KMS-11 (cell line): ENCODE measurements at regions not wholly inside any gene's neighbourhood (a gene's known extent, or its start where the extent isn't known, plus 50 kb on each side); places are given as distances from the start of the nearest gene placed in this dataset.

Experiments
- H2AFZ ChIP-seq: fragments of 200-600 bp; sonication (generic); 2 replicates; pipeline ENCODE4 v1.6.1; 2016; ENCODE audit warnings: antibody characterized with exemption, mixed run types, low read depth
- H3K27ac ChIP-seq: fragments of 200-600 bp; sonication (generic); 2 replicates; pipeline ENCODE4 v1.6.1; 2016; ENCODE audit warnings: mild to moderate bottlenecking, mixed run types
- H3K27me3 ChIP-seq: fragments of 200-600 bp; sonication (generic); 2 replicates; pipeline ENCODE4 v1.6.1; 2017; ENCODE audit warnings: mild to moderate bottlenecking, low read depth, mixed run types, moderate library complexity; ENCODE audit not compliant: insufficient read depth
- H3K36me3 ChIP-seq: fragments of 200-600 bp; sonication (generic); 2 replicates; pipeline ENCODE4 v1.6.1; 2017; ENCODE audit warnings: mild to moderate bottlenecking, mixed run types; ENCODE audit not compliant: insufficient read depth
- H3K4me1 ChIP-seq: fragments of 200-600 bp; sonication (generic); 2 replicates; pipeline ENCODE4 v1.6.1; 2016; ENCODE audit warnings: mild to moderate bottlenecking, low read depth, mixed run types; ENCODE audit not compliant: poor library complexity, severe bottlenecking
- H3K4me2 ChIP-seq: fragments of 200-600 bp; sonication (generic); 2 replicates; pipeline ENCODE4 v1.7.0; 2016; ENCODE audit warnings: mild to moderate bottlenecking, mixed run types
- H3K4me3 ChIP-seq: fragments of 200-600 bp; sonication (generic); IDR thresholded peaks from 2 replicates; pipeline ENCODE4 v1.6.1; 2017; ENCODE audit warnings: low read depth, low read length, mixed read lengths; ENCODE audit not compliant: insufficient read depth
- H3K79me2 ChIP-seq: fragments of 200-600 bp; sonication (generic); 2 replicates; pipeline ENCODE4 v1.6.1; 2016; ENCODE audit warnings: low read depth, mixed run types; ENCODE audit not compliant: insufficient read depth
- H3K9ac ChIP-seq: fragments of 200-600 bp; sonication (generic); 2 replicates; pipeline ENCODE4 v1.6.1; 2016; ENCODE audit warnings: mild to moderate bottlenecking, mixed run types
- H4K20me1 ChIP-seq: fragments of 200-600 bp; sonication (generic); 2 replicates; pipeline ENCODE4 v1.6.1; 2016; ENCODE audit warnings: mild to moderate bottlenecking, mixed run types; ENCODE audit not compliant: insufficient read depth
- CTCF ChIP-seq: fragments of 200-600 bp; sonication (generic); conservative IDR thresholded peaks from 2 replicates; pipeline ENCODE4 v1.6.1; 2017; ENCODE audit warnings: low read depth, mild to moderate bottlenecking, antibody characterized with exemption, low read length, moderate library complexity, mixed read lengths

GRCh38 chr5:125559296-125559695 is 812.9 kb upstream of the ZNF608 start:
- Histone ChIP-seq H3K9ac (no peak overlapping the region), H3K36me3 (no peaks in the 10 kb centered on the region), H3K4me2 (no peak overlapping the region), H3K4me1 (no peaks in the 10 kb centered on the region), H3K27me3 (no peaks in the 10 kb centered on the region), H3K79me2 (no peaks in the 10 kb centered on the region), H4K20me1 (no peaks in the 10 kb centered on the region), H3K4me3 (no peak overlapping the region), H2AFZ (no peak overlapping the region), H3K27ac (no peak overlapping the region)
- TF ChIP-seq CTCF = no peak

GRCh38 chr5:125560476-125561225 is 814.2 kb upstream of the ZNF608 start:
- no peaks in the 10 kb centered on the region for H3K27me3 ChIP-seq
- TF ChIP-seq CTCF = no peak
- H3K27ac ChIP-seq = no peak overlapping the region
- no peaks in the 10 kb centered on the region for H3K36me3 ChIP-seq
- H3K79me2 ChIP-seq = no peaks in the 10 kb centered on the region
- no peak overlapping the region for H2AFZ ChIP-seq
- H3K4me3 ChIP-seq = no peak overlapping the region
- no peak overlapping the region for H3K4me2 ChIP-seq
- H3K9ac ChIP-seq = no peak overlapping the region
- H4K20me1 ChIP-seq = no peaks in the 10 kb centered on the region
- H3K4me1 ChIP-seq = no peaks in the 10 kb centered on the region

GRCh38 chr5:125564317-125564975 is 818.0 kb upstream of the ZNF608 start:
- Histone ChIP-seq H3K79me2 (no peaks in the 10 kb centered on the region), H3K9ac (no peak overlapping the region), H3K36me3 (no peaks in the 10 kb centered on the region), H3K4me1 (no peaks in the 10 kb centered on the region), H3K4me2 (no peak overlapping the region), H3K27me3 (no peaks in the 10 kb centered on the region), H3K4me3 (no peak overlapping the region), H3K27ac (no peak overlapping the region), H4K20me1 (no peaks in the 10 kb centered on the region), H2AFZ (no peak overlapping the region)
- TF ChIP-seq CTCF = no peak

GRCh38 chr5:125574491-125575044 is 828.1 kb upstream of the ZNF608 start:
- no peak overlapping the region for H3K27ac ChIP-seq
- no peak overlapping the region for H3K4me2 ChIP-seq
- no peaks in the 10 kb centered on the region for H3K36me3 ChIP-seq
- H4K20me1 ChIP-seq = no peaks in the 10 kb centered on the region
- TF ChIP-seq CTCF = no peak
- no peak overlapping the region for H3K9ac ChIP-seq
- H3K79me2 ChIP-seq = no peaks in the 10 kb centered on the region
- no peak overlapping the region for H2AFZ ChIP-seq
- H3K27me3 ChIP-seq = no peaks in the 10 kb centered on the region
- H3K4me1 ChIP-seq = no peaks in the 10 kb centered on the region
- H3K4me3 ChIP-seq = no peak overlapping the region
